DOHH2 (cell line): ENCODE measurements at regions not wholly inside any gene's neighbourhood (a gene's known extent, or its start where the extent isn't known, plus 50 kb on each side); places are given as distances from the start of the nearest gene placed in this dataset.

Experiments
- EZH2phosphoT487 ChIP-seq: fragments of 200-600 bp; sonication (generic); IDR thresholded peaks from 2 replicates; pipeline ENCODE4 v1.6.1; 2017; ENCODE audit warnings: borderline replicate concordance, mild to moderate bottlenecking, antibody characterized with exemption, low read length, moderate library complexity, mixed read lengths
- TF ChIP-seq, protein P1 (sequence below): fragments of 200-600 bp; sonication (generic); IDR thresholded peaks from one replicate; pipeline ENCODE4 v1.5.1; 2014; ENCODE audit warnings: antibody characterized with exemption, mild to moderate bottlenecking, low read depth, low read length; ENCODE audit not compliant: poor library complexity, severe bottlenecking

DNA sequence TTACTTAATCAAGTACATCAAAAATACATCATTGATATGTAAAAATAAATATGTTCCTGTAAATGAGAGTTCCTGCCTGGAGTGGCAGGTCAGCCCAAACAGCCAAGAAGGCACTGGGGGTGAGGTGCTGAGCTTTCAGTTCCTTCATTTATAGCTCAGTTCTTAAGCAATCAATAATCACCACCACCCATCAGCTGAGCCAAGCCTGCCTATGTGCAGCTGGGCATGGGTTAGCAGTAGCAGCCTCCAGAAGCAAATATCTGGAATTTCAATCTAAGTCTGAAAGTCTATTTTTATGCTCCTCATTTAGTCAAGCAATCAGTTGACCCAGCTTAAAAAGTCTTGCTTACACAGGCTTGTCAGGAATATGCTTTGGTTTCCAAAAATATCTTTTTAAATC is 811.0 kb upstream of the AMELY start:
- TF ChIP-seq, protein P1, sequence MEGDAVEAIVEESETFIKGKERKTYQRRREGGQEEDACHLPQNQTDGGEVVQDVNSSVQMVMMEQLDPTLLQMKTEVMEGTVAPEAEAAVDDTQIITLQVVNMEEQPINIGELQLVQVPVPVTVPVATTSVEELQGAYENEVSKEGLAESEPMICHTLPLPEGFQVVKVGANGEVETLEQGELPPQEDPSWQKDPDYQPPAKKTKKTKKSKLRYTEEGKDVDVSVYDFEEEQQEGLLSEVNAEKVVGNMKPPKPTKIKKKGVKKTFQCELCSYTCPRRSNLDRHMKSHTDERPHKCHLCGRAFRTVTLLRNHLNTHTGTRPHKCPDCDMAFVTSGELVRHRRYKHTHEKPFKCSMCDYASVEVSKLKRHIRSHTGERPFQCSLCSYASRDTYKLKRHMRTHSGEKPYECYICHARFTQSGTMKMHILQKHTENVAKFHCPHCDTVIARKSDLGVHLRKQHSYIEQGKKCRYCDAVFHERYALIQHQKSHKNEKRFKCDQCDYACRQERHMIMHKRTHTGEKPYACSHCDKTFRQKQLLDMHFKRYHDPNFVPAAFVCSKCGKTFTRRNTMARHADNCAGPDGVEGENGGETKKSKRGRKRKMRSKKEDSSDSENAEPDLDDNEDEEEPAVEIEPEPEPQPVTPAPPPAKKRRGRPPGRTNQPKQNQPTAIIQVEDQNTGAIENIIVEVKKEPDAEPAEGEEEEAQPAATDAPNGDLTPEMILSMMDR, result no peak
- no peak for TF ChIP-seq EZH2phosphoT487
